GM10266 (cell line): ENCODE measurements at regions not wholly inside any gene's neighbourhood (a gene's known extent, or its start where the extent isn't known, plus 50 kb on each side); places are given as distances from the start of the nearest gene placed in this dataset.

Experiments used
- DNase-seq: peaks from one replicate; pipeline ENCODE4 v3.0.0; 2012; ENCODE audit errors: extremely low spot score
- TF ChIP-seq, protein P1 (sequence below): IDR thresholded peaks from 2 replicates; pipeline ENCODE4 v1.5.1; 2012; ENCODE audit warnings: mild to moderate bottlenecking, low read depth; ENCODE audit not compliant: control insufficient read depth, insufficient read depth; ENCODE audit errors: missing control alignments

DNA sequence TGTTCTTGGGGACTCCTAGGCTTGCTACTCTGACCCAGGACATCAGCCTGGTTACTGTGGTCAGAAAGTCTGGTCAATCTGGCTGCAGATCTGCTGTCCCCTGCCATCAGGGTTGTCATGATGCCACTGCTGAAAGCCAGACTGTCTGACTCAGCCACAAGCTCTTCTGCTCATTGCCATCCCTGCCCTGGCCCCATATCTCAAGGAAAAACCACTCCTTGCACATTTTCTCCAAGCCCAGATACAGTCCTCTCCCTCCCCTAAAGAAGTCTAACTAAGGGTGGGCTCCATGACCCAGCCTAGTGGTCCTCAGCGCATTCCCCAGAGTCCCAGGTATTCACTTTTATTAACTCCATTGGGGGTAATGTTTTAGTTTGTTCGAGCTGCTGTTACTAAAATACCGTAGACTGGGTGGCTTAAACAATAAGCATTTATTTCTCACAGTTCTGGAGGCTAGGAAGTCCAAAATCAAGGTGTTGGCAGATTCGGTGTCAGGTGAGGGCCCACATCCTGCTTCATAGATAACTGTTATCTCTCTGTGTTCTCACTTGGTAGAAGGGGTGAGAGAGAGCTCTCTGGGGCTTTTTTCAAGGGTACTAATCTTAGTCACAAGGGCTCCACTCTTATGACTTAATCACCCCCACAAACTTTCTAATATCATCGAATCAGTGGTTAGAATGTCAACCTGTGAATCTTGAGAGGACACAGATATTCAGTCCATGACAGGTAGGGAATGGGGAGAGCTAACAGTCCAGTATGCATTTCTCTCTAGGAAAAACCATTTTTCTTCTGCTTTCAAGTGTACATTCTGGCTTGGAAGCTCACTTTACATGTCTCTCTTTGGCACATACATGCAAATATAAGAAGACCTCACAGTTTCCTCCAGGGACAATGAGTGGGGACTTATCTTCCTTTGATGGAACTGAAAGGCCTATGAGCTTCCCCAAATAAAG lies 94.8 kb upstream of the CXCR4 start:
- TF ChIP-seq, protein P1, sequence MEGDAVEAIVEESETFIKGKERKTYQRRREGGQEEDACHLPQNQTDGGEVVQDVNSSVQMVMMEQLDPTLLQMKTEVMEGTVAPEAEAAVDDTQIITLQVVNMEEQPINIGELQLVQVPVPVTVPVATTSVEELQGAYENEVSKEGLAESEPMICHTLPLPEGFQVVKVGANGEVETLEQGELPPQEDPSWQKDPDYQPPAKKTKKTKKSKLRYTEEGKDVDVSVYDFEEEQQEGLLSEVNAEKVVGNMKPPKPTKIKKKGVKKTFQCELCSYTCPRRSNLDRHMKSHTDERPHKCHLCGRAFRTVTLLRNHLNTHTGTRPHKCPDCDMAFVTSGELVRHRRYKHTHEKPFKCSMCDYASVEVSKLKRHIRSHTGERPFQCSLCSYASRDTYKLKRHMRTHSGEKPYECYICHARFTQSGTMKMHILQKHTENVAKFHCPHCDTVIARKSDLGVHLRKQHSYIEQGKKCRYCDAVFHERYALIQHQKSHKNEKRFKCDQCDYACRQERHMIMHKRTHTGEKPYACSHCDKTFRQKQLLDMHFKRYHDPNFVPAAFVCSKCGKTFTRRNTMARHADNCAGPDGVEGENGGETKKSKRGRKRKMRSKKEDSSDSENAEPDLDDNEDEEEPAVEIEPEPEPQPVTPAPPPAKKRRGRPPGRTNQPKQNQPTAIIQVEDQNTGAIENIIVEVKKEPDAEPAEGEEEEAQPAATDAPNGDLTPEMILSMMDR: no peak
- no peak for DNase-seq

DNA sequence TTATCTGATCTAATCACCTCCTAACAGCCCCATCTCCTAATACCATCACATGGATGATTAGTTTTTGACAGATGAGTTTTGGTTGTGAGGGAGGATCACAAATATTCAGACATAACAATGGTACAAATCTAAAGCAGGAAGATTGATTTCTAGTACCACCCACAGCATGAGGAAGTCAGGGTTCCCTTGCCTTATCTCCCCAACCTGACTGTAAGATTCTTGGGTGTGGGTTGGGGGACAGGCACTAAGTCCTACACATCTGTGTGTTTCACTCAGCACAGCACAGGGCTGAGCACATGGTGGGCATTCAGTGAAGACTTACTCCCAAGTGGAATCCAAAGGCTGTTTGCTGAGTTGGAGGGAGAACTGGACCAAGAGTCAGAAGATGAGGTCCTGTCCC lies 93.8 kb upstream of the CXCR4 start:
- no peak for DNase-seq
- TF ChIP-seq, protein P1: no peak

DNA sequence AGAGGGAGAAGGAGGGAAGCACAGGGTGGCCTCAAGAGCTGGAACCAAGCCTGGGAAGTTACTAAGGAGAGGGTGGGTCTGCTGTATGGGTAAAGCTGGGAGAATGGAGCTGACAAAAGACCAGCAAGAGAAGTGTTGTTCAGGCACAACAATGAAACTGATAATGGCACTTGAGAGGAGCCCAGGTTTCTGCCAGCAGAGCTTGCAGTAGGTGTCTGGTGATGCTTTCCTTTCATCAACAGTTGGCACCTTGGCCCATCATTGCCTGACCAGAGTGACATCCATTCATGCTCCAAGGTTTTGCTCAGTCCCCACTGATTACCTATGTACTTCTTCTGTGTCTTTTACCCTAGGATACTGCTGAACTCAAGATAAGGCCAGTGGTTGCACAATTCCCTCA lies 92.9 kb upstream of the CXCR4 start:
- DNase-seq: no peak
- TF ChIP-seq, protein P1: no peak

DNA sequence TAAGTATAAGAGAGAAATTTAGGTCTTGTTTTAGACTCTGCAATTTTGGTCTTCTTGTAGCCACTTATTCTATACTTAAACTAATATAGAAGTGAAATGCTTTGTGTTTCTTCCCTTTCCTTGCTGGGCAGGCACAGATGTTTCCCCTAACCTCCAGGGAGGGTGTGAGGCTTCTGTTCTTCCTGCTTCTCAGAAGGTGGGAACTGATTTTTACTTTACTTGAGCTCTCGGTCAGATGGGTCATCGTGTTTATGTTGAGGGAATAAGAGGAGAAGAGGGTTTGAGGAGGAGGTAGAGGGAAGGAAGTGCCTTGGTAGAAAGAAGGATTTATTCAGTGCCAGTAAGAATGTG lies 92.5 kb upstream of the CXCR4 start:
- no peak for DNase-seq
- TF ChIP-seq, protein P1: no peak

DNA sequence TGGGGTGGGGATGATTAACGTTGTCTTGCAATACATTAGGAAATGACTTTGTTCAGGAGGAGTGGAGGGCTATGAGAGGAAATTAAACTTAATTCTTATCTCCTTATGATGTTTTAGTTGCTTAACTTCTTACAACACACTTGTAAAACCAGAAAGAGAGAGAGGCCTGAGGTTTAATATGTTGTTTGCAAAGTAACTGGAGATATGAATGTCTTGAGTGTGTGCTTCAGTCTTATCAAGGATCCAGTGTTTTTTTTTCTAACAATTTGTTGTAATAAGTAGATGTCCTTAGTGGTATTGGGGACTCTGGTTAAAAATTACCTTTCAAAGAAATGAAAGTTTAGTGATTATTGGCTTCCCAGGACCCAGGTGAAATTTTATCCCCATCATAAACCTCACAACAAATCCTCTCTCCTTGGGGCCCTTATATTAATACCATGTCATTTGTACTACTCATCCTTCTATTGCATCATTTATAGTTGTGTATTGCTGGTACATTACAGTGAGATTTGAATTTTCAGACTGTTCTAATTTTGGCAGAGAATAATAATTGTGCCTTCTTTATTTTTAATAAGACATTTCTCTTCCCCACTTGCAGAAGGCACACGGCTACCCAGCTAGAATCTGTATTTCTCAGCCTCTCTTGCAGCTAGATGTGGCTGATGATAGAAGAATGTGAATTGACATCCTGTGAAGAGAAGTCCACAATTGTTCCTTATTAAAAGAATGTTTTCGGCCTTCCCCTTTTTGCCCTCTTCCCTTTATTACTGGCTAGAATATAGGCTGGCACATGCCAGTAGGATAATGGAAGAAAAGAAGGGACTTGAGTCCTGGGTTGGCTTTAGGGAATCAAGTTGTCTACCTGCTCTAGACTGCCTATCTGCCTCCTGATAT lies 91.9 kb upstream of the CXCR4 start:
- no peak for DNase-seq
- TF ChIP-seq, protein P1: no peak

DNA sequence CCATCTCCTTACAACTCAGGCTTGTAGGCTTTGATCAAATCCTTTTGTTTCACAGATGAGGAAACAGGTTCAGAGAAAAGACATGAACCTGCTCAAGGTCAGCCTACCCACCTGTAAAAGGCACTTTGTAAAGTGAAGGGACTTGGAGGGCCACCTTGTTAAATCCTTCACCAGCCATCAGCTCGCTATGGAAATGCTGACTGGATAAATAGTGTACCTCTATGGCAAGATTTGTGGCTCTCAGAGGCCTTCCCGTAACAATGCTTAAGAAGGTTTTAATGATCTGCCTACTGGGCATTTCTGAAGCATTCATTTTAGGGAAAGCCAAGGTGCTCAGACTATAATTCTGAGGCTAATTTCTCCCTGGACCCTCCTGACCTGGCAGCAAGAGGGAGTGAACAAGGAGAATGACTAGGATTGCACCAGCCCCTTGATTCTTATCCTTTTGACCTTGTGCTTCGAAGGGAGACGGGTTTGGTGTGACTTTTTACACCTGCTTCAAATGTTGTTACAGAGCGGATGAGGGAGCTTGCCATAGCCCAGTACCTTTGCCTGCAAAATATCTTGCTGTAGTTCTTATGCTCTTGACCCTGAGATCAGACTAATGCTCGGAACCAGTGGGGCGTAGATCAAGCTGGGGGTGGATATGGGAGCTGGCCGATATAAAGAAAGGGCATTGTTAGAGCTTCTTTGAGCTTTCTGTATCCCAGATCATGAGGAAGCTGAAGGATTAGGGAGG lies 90.9 kb upstream of the CXCR4 start:
- TF ChIP-seq, protein P1: no peak
- no peak for DNase-seq

DNA sequence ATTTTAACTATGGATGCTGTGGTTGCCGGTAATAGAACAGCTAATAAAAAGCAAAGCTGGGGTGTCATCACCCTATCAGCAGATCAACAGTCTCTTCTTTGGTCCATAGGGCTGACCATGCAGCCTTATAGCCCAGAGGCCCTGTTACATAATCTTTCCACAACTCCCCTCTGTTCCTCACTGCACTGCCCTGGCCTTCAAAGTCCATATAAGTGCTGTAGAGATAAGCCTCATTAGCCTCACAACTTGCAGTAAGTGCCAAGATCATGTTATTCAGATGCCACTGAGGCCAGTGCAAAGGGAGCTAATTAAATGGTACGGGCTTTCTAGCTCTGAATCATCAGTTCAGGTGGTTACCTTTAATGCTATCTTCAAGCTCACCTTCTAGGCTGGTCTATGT lies 89.7 kb upstream of the CXCR4 start:
- DNase-seq: no peak
- TF ChIP-seq, protein P1: no peak
